ENCODE measurements at regions not wholly inside any gene's neighbourhood (a gene's known extent, or its start where the extent isn't known, plus 50 kb on each side); places are given as distances from the start of the nearest gene placed in this dataset.

DNA sequence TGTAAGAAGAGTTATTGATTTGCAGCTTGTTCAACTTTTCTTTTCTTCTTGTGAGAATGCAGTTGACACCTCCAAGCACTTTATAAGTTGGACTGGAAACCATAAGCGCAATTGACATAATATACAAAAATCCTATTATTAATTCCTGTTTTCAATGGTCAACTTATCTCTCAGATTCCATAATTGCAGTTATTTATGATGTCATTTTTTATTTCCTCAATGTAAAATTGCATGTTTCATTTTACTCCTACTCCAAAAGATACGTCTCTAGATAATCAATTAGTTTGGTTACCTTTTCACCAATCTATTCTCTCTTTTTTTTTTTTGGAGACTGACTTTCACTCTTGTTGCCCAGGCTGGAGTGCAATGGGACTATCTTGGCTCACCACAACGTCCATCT, 1416.1 kb upstream of the CDH6 start:
- H3K27ac ChIP-seq (ENCODE audit: insufficient read depth, low read depth, low read length): no peak overlapping the region
- intact Hi-C loops (cut with micrococcal nuclease): no loop called here
- no peaks in the 10 kb centered on the region for H3K27me3 ChIP-seq (ENCODE audit: control insufficient read depth in 2 of 2, insufficient read depth in 2 of 2, low read length in 2 of 2)
- no peak for TF ChIP-seq POLR2AphosphoS5 (IDR thresholded peaks at IDR 0.05; ENCODE audit: insufficient read depth, low read depth, low read length)
- TF ChIP-seq CTCF (IDR thresholded peaks at IDR 0.05; ENCODE audit: extremely low read depth in 1 of 2, insufficient read depth in 1 of 2, low read depth in 1 of 2, low read length in 2 of 2): no peak
- H3K9ac ChIP-seq (replicated peaks; ENCODE audit: extremely low read depth, insufficient read depth, low read length): no peak overlapping the region
- H3K9me3 ChIP-seq (replicated peaks; ENCODE audit: control insufficient read depth, insufficient read depth, low read length): no peaks in the 10 kb centered on the region
- no peak for FAIRE-seq
- no peaks in the 10 kb centered on the region for H3K9me1 ChIP-seq (replicated peaks; ENCODE audit: control insufficient read depth, extremely low read depth, insufficient read depth, low read length)
- BruUV-seq (replicated peaks): no TSS peak
- no peaks in the 10 kb centered on the region for H4K20me1 ChIP-seq (replicated peaks; ENCODE audit: control insufficient read depth, extremely low read depth, insufficient read depth, low read length)
- dilution Hi-C loops (cut with MboI; ENCODE audit: extremely low pct_ligation_motif_present, low sequenced_read_pairs): no loop called here
- DNase-seq (ENCODE audit: low read depth, low spot score): no peak
- no peaks in the 10 kb centered on the region for H3K79me2 ChIP-seq (ENCODE audit: control insufficient read depth, insufficient read depth, low read length)
- CTCF ChIA-PET: no interaction called here
- H3K36me3 ChIP-seq (ENCODE audit: control insufficient read depth in 2 of 2, extremely low read depth in 1 of 2, insufficient read depth in 2 of 2, low read length in 2 of 2): no peaks in the 10 kb centered on the region
- no peak overlapping the region for H3K4me2 ChIP-seq (ENCODE audit: insufficient read depth, low read length)
- POLR2A ChIA-PET: no interaction called here
- no peak overlapping the region for H3K4me3 ChIP-seq (replicated peaks in 1 of 3; ENCODE audit: insufficient read depth in 1 of 3, low read depth in 1 of 3, low read length in 3 of 3)
- H2AFZ ChIP-seq (ENCODE audit: low read depth, low read length): no peak overlapping the region
- H3K4me1 ChIP-seq (ENCODE audit: control insufficient read depth, extremely low read depth, insufficient read depth, low read length): no peaks in the 10 kb centered on the region

DNA sequence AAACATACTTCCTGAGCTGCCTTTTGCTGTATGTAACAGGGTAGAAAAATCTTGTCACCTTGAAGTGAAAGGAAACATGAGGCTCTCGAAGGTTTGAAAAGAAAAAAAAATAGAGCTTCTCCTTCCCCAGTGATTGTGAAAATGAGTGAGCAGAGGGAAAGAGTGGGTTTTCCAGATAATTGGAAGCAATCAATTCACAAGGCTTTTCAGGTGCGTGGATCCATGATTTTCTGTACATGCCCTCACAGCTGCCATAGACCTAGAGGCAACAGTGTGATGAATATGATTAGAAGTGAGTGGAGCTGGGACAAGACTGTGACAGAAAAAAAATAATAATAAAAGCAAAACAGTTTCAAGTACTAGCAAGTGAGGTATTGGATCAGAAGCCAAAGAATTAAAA, 1422.5 kb upstream of the CDH6 start:
- Histone ChIP-seq H3K27me3 (ENCODE audit: control insufficient read depth in 2 of 2, insufficient read depth in 2 of 2, low read length in 2 of 2) (no peaks in the 10 kb centered on the region), H3K9me1 (replicated peaks; ENCODE audit: control insufficient read depth, extremely low read depth, insufficient read depth, low read length) (no peaks in the 10 kb centered on the region), H2AFZ (ENCODE audit: low read depth, low read length) (no peak overlapping the region), H3K79me2 (ENCODE audit: control insufficient read depth, insufficient read depth, low read length) (no peaks in the 10 kb centered on the region), H3K9me3 (replicated peaks; ENCODE audit: control insufficient read depth, insufficient read depth, low read length) (peaks cover 2% of the 10 kb centered on the region), H3K4me2 (ENCODE audit: insufficient read depth, low read length) (no peak overlapping the region), H3K4me3 (replicated peaks in 1 of 3; ENCODE audit: insufficient read depth in 1 of 3, low read depth in 1 of 3, low read length in 3 of 3) (no peak overlapping the region), H4K20me1 (replicated peaks; ENCODE audit: control insufficient read depth, extremely low read depth, insufficient read depth, low read length) (no peaks in the 10 kb centered on the region), H3K4me1 (ENCODE audit: control insufficient read depth, extremely low read depth, insufficient read depth, low read length) (no peaks in the 10 kb centered on the region), H3K9ac (replicated peaks; ENCODE audit: extremely low read depth, insufficient read depth, low read length) (no peak overlapping the region), H3K27ac (ENCODE audit: insufficient read depth, low read depth, low read length) (no peak overlapping the region), H3K36me3 (ENCODE audit: control insufficient read depth in 2 of 2, extremely low read depth in 1 of 2, insufficient read depth in 2 of 2, low read length in 2 of 2) (no peaks in the 10 kb centered on the region)
- no peak for DNase-seq (ENCODE audit: low read depth, low spot score)
- ChIA-PET CTCF (no interaction called here), POLR2A (no interaction called here)
- no peak for FAIRE-seq
- intact Hi-C loops (cut with micrococcal nuclease) (no loop called here), dilution Hi-C loops (cut with MboI; ENCODE audit: extremely low pct_ligation_motif_present, low sequenced_read_pairs) (no loop called here)
- no peak for TF ChIP-seq MYC (IDR thresholded peaks at IDR 0.05; ENCODE audit: low read depth, low read length)
- TF ChIP-seq EZH2 (IDR thresholded peaks at IDR 0.05; ENCODE audit: borderline replicate concordance, low read depth, low read length, severe bottlenecking): no peak
- no peak for TF ChIP-seq GATA2 (IDR thresholded peaks at IDR 0.05; ENCODE audit: insufficient read depth, insufficient read length, low read depth, low read length)
- no peak for TF ChIP-seq POLR2A (IDR thresholded peaks at IDR 0.05; ENCODE audit: low read depth, low read length)
- no peak for TF ChIP-seq JUN (IDR thresholded peaks at IDR 0.05; ENCODE audit: borderline replicate concordance, insufficient read depth, insufficient read length, low read depth)
- no peak for TF ChIP-seq FOS (IDR thresholded peaks at IDR 0.05; ENCODE audit: borderline replicate concordance, insufficient read depth, low read length)
- TF ChIP-seq POLR2AphosphoS5 (IDR thresholded peaks at IDR 0.05; ENCODE audit: insufficient read depth, low read depth, low read length): no peak
- TF ChIP-seq CTCF (IDR thresholded peaks at IDR 0.05; ENCODE audit: extremely low read depth in 1 of 2, insufficient read depth in 1 of 2, low read depth in 1 of 2, low read length in 2 of 2): no peak
- TF ChIP-seq, protein P1, sequence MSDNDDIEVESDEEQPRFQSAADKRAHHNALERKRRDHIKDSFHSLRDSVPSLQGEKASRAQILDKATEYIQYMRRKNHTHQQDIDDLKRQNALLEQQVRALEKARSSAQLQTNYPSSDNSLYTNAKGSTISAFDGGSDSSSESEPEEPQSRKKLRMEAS (IDR thresholded peaks at IDR 0.05; ENCODE audit: insufficient read depth, insufficient read length): no peak
- no TSS peak for BruUV-seq (replicated peaks)

Measured in endothelial cell of umbilical vein (primary cell).